Gastroesophageal sphincter (tissue), 4 donors: ENCODE measurements at regions not wholly inside any gene's neighbourhood (a gene's known extent, or its start where the extent isn't known, plus 50 kb on each side); places are given as distances from the start of the nearest gene placed in this dataset.
A peak's percentile ranks its signal among the peaks of the same experiment; 100 is the strongest.

Experiments
- ATAC-seq: fragments of 150-250 bp; one replicate; pipeline ENCODE4 v1.9.1; 2016; ENCODE audit warnings: mild to moderate bottlenecking, moderate library complexity
- H3K27ac ChIP-seq, 4 donors: fragments of 200-600 bp; sonication (generic) in 3 of 4; 1 replicate in 3 of 4; 2 replicates in 1 of 4; pipeline ENCODE4 v1.5.1; 2016 to 2019
- H3K27me3 ChIP-seq: fragments of 200-600 bp; sonication (generic); one replicate; pipeline ENCODE4 v1.5.1; 2019
- H3K36me3 ChIP-seq, 2 donors: fragments of 200-600 bp; sonication (generic); one replicate each; pipeline ENCODE4 v1.5.1; 2019; ENCODE audit warnings: control low read depth in 1 of 2
- H3K4me1 ChIP-seq, 3 donors: fragments of 200-600 bp; sonication (generic); 1 replicate in 2 of 3; 2 replicates in 1 of 3; pipeline ENCODE4 v1.5.1; 2016 to 2019; ENCODE audit warnings: control low read depth in 2 of 3
- H3K4me3 ChIP-seq, 2 donors: fragments of 200-600 bp; sonication (generic); one replicate each; pipeline ENCODE4 v1.5.1; 2019; ENCODE audit warnings: mild to moderate bottlenecking in 1 of 2, moderate library complexity in 1 of 2
- H3K9me3 ChIP-seq, 3 donors: fragments of 200-600 bp; sonication (generic); one replicate each; pipeline ENCODE4 v1.5.1; 2017 to 2019; ENCODE audit warnings: control low read depth in 2 of 3
- CTCF ChIP-seq, 4 experiments: fragments of 200-600 bp in 2 of 4; fragments of 450-650 bp in 2 of 4; sonication (generic) in 1 of 4; IDR thresholded peaks; one replicate each; pipeline ENCODE4 v1.5.1; 2017 to 2019; ENCODE audit warnings: antibody characterized with exemption in 4 of 4, mild to moderate bottlenecking in 2 of 4, moderate library complexity in 2 of 4
- EP300 ChIP-seq: sonication (generic); formaldehyde crosslinking; IDR thresholded peaks from one replicate; pipeline ENCODE4 v1.6.1; 2017; ENCODE audit warnings: antibody characterized with exemption, mild to moderate bottlenecking
- POLR2A ChIP-seq, 2 donors: fragments of 450-650 bp; IDR thresholded peaks; one replicate each; pipeline ENCODE4 v1.6.1; 2017; ENCODE audit warnings: antibody characterized with exemption in 2 of 2, mild to moderate bottlenecking in 2 of 2, moderate library complexity in 1 of 2
- POLR2AphosphoS5 ChIP-seq: sonication (generic); formaldehyde crosslinking; IDR thresholded peaks from one replicate; pipeline ENCODE4 v1.6.1; 2017; ENCODE audit warnings: antibody characterized with exemption
- WGBS, 2 donors: methylation state at CpG; one replicate each; pipeline ENCODE4 v1.1.5; 2018; ENCODE audit warnings: low coverage in 1 of 2; 5-methylcytosine and 5-hydroxymethylcytosine counted together

GRCh38 chr10:62741996-62742395, 62.5 kb upstream of the ADO start:
- H3K4me1 ChIP-seq, result peaks cover 0 to 9% (median 0%) of the 10 kb centered on the region in 3 donors
- H3K27me3 ChIP-seq, result no peaks in the 10 kb centered on the region
- no peak for TF ChIP-seq EP300
- TF ChIP-seq POLR2A (IDR thresholded peaks at IDR 0.05), result no peak
- TF ChIP-seq CTCF (IDR thresholded peaks at IDR 0.05), result no peak
- no peak for TF ChIP-seq POLR2AphosphoS5
- WGBS, 2 donors, result 74 to 86% methylated on average over 7 of the region's 7 CpGs
- no peak overlapping the region for H3K4me3 ChIP-seq
- no peak overlapping the region for H3K27ac ChIP-seq
- no peaks in the 10 kb centered on the region for H3K9me3 ChIP-seq
- no peaks in the 10 kb centered on the region for H3K36me3 ChIP-seq
- ATAC-seq, result no peak

GRCh38 chr10:62742536-62743061, 61.9 kb upstream of the ADO start:
- peak; percentile 57 for ATAC-seq
- Histone ChIP-seq H3K36me3 (no peaks in the 10 kb centered on the region), H3K4me1 (peaks cover 0 to 9% (median 0%) of the 10 kb centered on the region in 3 donors), H3K27me3 (no peaks in the 10 kb centered on the region), H3K9me3 (no peaks in the 10 kb centered on the region), H3K27ac (no peak overlapping the region), H3K4me3 (no peak overlapping the region)
- 16 to 60% methylated on average over 2 to 6 of the region's 6 CpGs for WGBS, 2 donors
- TF ChIP-seq POLR2AphosphoS5, result no peak
- TF ChIP-seq EP300, result no peak
- no peak for TF ChIP-seq POLR2A (IDR thresholded peaks at IDR 0.05)
- no peak for TF ChIP-seq CTCF (IDR thresholded peaks at IDR 0.05)

GRCh38 chr10:62744136-62744535, 60.4 kb upstream of the ADO start:
- no peaks in the 10 kb centered on the region for H3K9me3 ChIP-seq
- 49 to 100% methylated on average over 1 to 3 of the region's 3 CpGs for WGBS, 2 donors
- no peaks in the 10 kb centered on the region for H3K36me3 ChIP-seq
- no peak overlapping the region for H3K27ac ChIP-seq
- TF ChIP-seq POLR2AphosphoS5, result no peak
- no peak for TF ChIP-seq CTCF (IDR thresholded peaks at IDR 0.05)
- TF ChIP-seq EP300, result no peak
- TF ChIP-seq POLR2A (IDR thresholded peaks at IDR 0.05), result no peak
- no peak overlapping the region for H3K4me3 ChIP-seq
- peaks cover 0 to 9% (median 0%) of the 10 kb centered on the region in 3 donors for H3K4me1 ChIP-seq
- H3K27me3 ChIP-seq, result no peaks in the 10 kb centered on the region
- no peak for ATAC-seq

- WGBS, 2 donors, result 86 to 100% methylated on average over 2 of the region's 2 CpGs
Measured at GRCh38 chr10:62745581-62745980, 58.9 kb upstream of the ADO start.

More at GRCh38 chr10:62745581-62745980, 58.9 kb upstream of the ADO start:
- peaks cover 0 to 9% (median 0%) of the 10 kb centered on the region in 3 donors for H3K4me1 ChIP-seq
- H3K4me3 ChIP-seq, result no peak overlapping the region
- no peaks in the 10 kb centered on the region for H3K36me3 ChIP-seq
- H3K9me3 ChIP-seq, result no peaks in the 10 kb centered on the region
- H3K27ac ChIP-seq, result no peak overlapping the region
- TF ChIP-seq EP300 (no peak), POLR2A (IDR thresholded peaks at IDR 0.05) (no peak), CTCF (IDR thresholded peaks at IDR 0.05) (no peak)
- no peaks in the 10 kb centered on the region for H3K27me3 ChIP-seq
- no peak for ATAC-seq
